ENCODE measurements at regions not wholly inside any gene's neighbourhood (a gene's known extent, or its start where the extent isn't known, plus 50 kb on each side); places are given as distances from the start of the nearest gene placed in this dataset.
"Not testable (repeated sequence)": the region's sequence is repeated elsewhere in the genome, so short reads cannot be mapped to it uniquely, and the experiment has no call there.

GRCh38 chr13:111492958-111493357 is 172.5 kb downstream of the TEX29 start:
- no peak for DNase-seq
- no peak for ATAC-seq (ENCODE audit: insufficient read depth, low FRiP score)
- 90 to 91% methylated on average over 5 of the region's 5 CpGs for WGBS, 2 donors

GRCh38 chr13:111493468-111493867 is 173.0 kb downstream of the TEX29 start:
- Histone ChIP-seq H3K4me3 (no peak overlapping the region), H3K27ac (ENCODE audit: low read depth in 1 of 2, low read length in 1 of 2) (no peak overlapping the region), H3K9ac (ENCODE audit: insufficient read depth in 1 of 2, low read length in 2 of 2) (no peak overlapping the region), H3K9me3 (ENCODE audit: control insufficient read depth in 4 of 4, insufficient read depth in 3 of 4, low read length in 3 of 4) (peaks cover 0 to 10% (median 0%) of the 10 kb centered on the region in 4 donors), H3K4me1 (ENCODE audit: control insufficient read depth in 5 of 5, insufficient read depth in 5 of 5, low read length in 5 of 5) (no peaks in the 10 kb centered on the region), H3K27me3 (ENCODE audit: control insufficient read depth in 3 of 3, insufficient read depth in 3 of 3, low read length in 2 of 3) (no peaks in the 10 kb centered on the region), H3K36me3 (ENCODE audit: control insufficient read depth in 4 of 4, insufficient read depth in 4 of 4, low read length in 4 of 4) (no peaks in the 10 kb centered on the region)
- DNase-seq (no peak), ATAC-seq (ENCODE audit: insufficient read depth, low FRiP score) (no peak)
- WGBS, 2 donors: 80 to 86% methylated on average over 6 of the region's 6 CpGs
- no peak for TF ChIP-seq CTCF (IDR thresholded peaks at IDR 0.05; ENCODE audit: control extremely low read depth, extremely low read depth)

More at GRCh38 chr13:111492958-111493357, 172.5 kb downstream of the TEX29 start:
- H3K4me1 ChIP-seq (ENCODE audit: control insufficient read depth in 5 of 5, insufficient read depth in 5 of 5, low read length in 5 of 5): no peaks in the 10 kb centered on the region
- no peak overlapping the region for H3K4me3 ChIP-seq
- H3K9ac ChIP-seq (ENCODE audit: insufficient read depth in 1 of 2, low read length in 2 of 2): no peak overlapping the region
- no peak overlapping the region for H3K27ac ChIP-seq (ENCODE audit: low read depth in 1 of 2, low read length in 1 of 2)
- no peaks in the 10 kb centered on the region for H3K36me3 ChIP-seq (ENCODE audit: control insufficient read depth in 4 of 4, insufficient read depth in 4 of 4, low read length in 4 of 4)
- peaks cover 0 to 14% (median 0%) of the 10 kb centered on the region in 4 donors for H3K9me3 ChIP-seq (ENCODE audit: control insufficient read depth in 4 of 4, insufficient read depth in 3 of 4, low read length in 3 of 4)
- H3K27me3 ChIP-seq (ENCODE audit: control insufficient read depth in 3 of 3, insufficient read depth in 3 of 3, low read length in 2 of 3): no peaks in the 10 kb centered on the region
- TF ChIP-seq CTCF (IDR thresholded peaks at IDR 0.05; ENCODE audit: control extremely low read depth, extremely low read depth): no peak

- 89 to 90% methylated on average over 12 of the region's 12 CpGs for WGBS, 2 donors
- TF ChIP-seq CTCF (IDR thresholded peaks at IDR 0.05; ENCODE audit: control extremely low read depth, extremely low read depth): no peak
Measured at GRCh38 chr13:111494641-111495040, 174.2 kb downstream of the TEX29 start.

GRCh38 chr13:111501596-111502535 is 181.4 kb downstream of the TEX29 start:
- not testable (repeated sequence) for H3K27ac ChIP-seq (ENCODE audit: low read depth in 1 of 2, low read length in 1 of 2); ATAC-seq (ENCODE audit: insufficient read depth, low FRiP score); H3K9ac ChIP-seq (ENCODE audit: insufficient read depth in 1 of 2, low read length in 2 of 2); H3K4me3 ChIP-seq; H3K4me1 ChIP-seq (ENCODE audit: control insufficient read depth in 5 of 5, insufficient read depth in 5 of 5, low read length in 5 of 5); H3K36me3 ChIP-seq (ENCODE audit: control insufficient read depth in 4 of 4, insufficient read depth in 4 of 4, low read length in 4 of 4); DNase-seq
- H3K27me3 ChIP-seq (ENCODE audit: control insufficient read depth in 3 of 3, insufficient read depth in 3 of 3, low read length in 2 of 3): peaks cover 0 to 12% (median 3%) of the 10 kb centered on the region in 3 donors
- peaks cover 0 to 12% (median 0%) of the 10 kb centered on the region in 4 donors for H3K9me3 ChIP-seq (ENCODE audit: control insufficient read depth in 4 of 4, insufficient read depth in 3 of 4, low read length in 3 of 4)
- WGBS, 2 donors: 89 to 92% methylated on average over 16 of the region's 16 CpGs

More at GRCh38 chr13:111494641-111495040, 174.2 kb downstream of the TEX29 start:
- DNase-seq (no peak), ATAC-seq (ENCODE audit: insufficient read depth, low FRiP score) (no peak)
- peaks cover 0 to 5% (median 0%) of the 10 kb centered on the region in 4 donors for H3K9me3 ChIP-seq (ENCODE audit: control insufficient read depth in 4 of 4, insufficient read depth in 3 of 4, low read length in 3 of 4)
- H3K36me3 ChIP-seq (ENCODE audit: control insufficient read depth in 4 of 4, insufficient read depth in 4 of 4, low read length in 4 of 4): no peaks in the 10 kb centered on the region
- no peak overlapping the region for H3K27ac ChIP-seq (ENCODE audit: low read depth in 1 of 2, low read length in 1 of 2)
- no peaks in the 10 kb centered on the region for H3K27me3 ChIP-seq (ENCODE audit: control insufficient read depth in 3 of 3, insufficient read depth in 3 of 3, low read length in 2 of 3)
- no peak overlapping the region for H3K4me3 ChIP-seq
- no peaks in the 10 kb centered on the region for H3K4me1 ChIP-seq (ENCODE audit: control insufficient read depth in 5 of 5, insufficient read depth in 5 of 5, low read length in 5 of 5)
- H3K9ac ChIP-seq (ENCODE audit: insufficient read depth in 1 of 2, low read length in 2 of 2): no peak overlapping the region
